SK-N-MC (cell line): ENCODE measurements at regions not wholly inside any gene's neighbourhood (a gene's known extent, or its start where the extent isn't known, plus 50 kb on each side); places are given as distances from the start of the nearest gene placed in this dataset.
A peak's percentile ranks its signal among the peaks of the same experiment; 100 is the strongest.

Experiments
- DNase-seq: peaks from one replicate; pipeline ENCODE4 v3.0.0-alpha.2; 2011; ENCODE audit warnings: low read depth, low spot score
- H3K27ac ChIP-seq: fragments of 200-600 bp; sonication (generic); 2 replicates; pipeline ENCODE4 v1.5.1; 2016; ENCODE audit warnings: mixed run types
- H3K36me3 ChIP-seq: fragments of 200-600 bp; sonication (generic); 2 replicates; pipeline ENCODE4 v1.6.1; 2017; ENCODE audit warnings: antibody characterized with exemption, low read length, mixed read lengths; ENCODE audit not compliant: insufficient read depth
- H3K4me3 ChIP-seq: fragments of 200-600 bp; sonication (generic); 2 replicates; pipeline ENCODE4 v1.5.1; 2016
- H3K9ac ChIP-seq: fragments of 200-600 bp; sonication (generic); 2 replicates; pipeline ENCODE4 v1.8.0; 2017; ENCODE audit warnings: mixed run types, mixed read lengths; ENCODE audit not compliant: insufficient read length
- H3K9me3 ChIP-seq: fragments of 200-600 bp; sonication (generic); 2 replicates; pipeline ENCODE4 v1.6.1; 2017; ENCODE audit warnings: low read depth, mild to moderate bottlenecking, antibody characterized with exemption, low read length, moderate library complexity, mixed read lengths
- EZH2 ChIP-seq: fragments of 200-600 bp; sonication (generic); IDR thresholded peaks from one replicate; pipeline ENCODE4 v1.6.1; 2017; ENCODE audit warnings: antibody characterized with exemption
- FOXP2 ChIP-seq: optimal IDR thresholded peaks from 2 replicates; pipeline ENCODE3; 2011; ENCODE audit warnings: mild to moderate bottlenecking, moderate library complexity; ENCODE audit not compliant: insufficient read depth; ENCODE audit errors: extremely low read length, control extremely low read depth
- POLR2AphosphoS5 ChIP-seq: IDR thresholded peaks from 2 replicates; pipeline ENCODE4 v1.6.1; 2012; ENCODE audit warnings: mild to moderate bottlenecking, low read depth, low read length, borderline replicate concordance

DNA sequence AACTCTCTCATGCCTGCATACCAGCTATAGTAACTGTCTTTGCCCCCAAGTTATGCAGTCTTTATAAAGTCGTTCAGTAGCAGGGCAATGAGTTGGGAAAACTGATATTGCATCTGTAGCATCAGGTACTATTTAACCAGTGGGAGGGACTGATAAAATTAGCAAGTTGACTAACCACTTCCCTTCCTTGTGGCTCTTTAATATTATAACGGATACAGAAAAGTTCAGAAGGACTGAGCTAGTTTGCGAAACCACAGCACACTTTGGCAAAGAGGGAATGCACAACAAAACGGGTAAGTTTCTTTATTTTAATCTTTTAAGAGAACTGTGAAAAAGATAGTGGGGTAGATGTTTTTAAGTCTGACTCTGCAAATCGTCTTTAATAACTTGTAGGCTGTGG is 205.3 kb upstream of the HDAC9 start:
- H3K4me3 ChIP-seq = peak overlapping the region; percentile 68

DNA sequence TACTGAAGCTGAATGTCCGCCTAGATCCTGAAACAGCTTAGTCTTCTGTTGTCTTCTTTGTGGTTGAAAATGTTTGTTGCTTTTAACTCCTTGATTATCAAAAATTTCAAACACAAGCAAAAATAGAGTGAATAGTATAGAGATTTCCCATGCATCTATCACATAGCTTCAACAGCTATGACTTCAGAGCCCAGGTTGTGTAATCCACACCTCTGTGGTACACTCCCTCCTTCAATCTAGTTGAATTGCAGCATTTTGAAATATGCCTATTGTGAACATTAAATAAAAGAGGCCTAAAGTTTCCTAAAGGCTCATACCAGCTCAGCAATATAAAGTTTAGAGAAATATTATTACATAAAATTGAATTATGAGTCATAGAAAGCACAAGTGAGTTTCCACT is 204.7 kb upstream of the HDAC9 start:
- TF ChIP-seq FOXP2 = no peak
- no peaks in the 10 kb centered on the region for H3K36me3 ChIP-seq
- H3K27ac ChIP-seq = no peak overlapping the region
- H3K9ac ChIP-seq = peak overlapping the region; percentile 14
- peak overlapping the region; percentile 68 for H3K4me3 ChIP-seq
- H3K9me3 ChIP-seq = no peaks in the 10 kb centered on the region
- no peak for DNase-seq

More for the DNA sequence above, 205.3 kb upstream of the HDAC9 start:
- Histone ChIP-seq H3K9ac (peak overlapping the region; percentile 14), H3K36me3 (no peaks in the 10 kb centered on the region), H3K27ac (peak overlapping the region; percentile 75), H3K9me3 (no peaks in the 10 kb centered on the region)
- DNase-seq = peak; percentile 39
- TF ChIP-seq FOXP2 (no peak), EZH2 (no peak), POLR2AphosphoS5 (no peak)

DNA sequence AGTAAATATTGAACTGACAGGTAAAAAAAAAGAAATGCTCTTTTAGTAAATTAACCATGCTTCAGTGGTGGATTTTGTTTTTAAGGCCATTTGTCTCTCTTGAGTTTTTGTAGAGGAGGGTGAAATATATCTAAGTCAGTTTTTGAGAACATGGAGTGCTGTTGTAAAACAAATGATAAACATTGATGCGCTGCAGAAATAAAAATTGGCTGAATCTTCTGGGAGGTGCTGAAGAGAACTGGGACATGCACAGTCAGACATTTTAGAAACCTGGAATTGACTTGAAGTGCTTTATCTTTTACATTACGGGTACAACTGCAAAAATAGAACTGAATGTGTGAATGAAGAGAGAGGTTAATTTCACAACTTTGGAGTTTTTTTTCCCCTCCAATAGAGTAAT is 203.0 kb upstream of the HDAC9 start:
- Histone ChIP-seq H3K4me3 (no peak overlapping the region), H3K9ac (no peak overlapping the region), H3K9me3 (no peaks in the 10 kb centered on the region), H3K27ac (no peak overlapping the region), H3K36me3 (no peaks in the 10 kb centered on the region)
- no peak for DNase-seq
- TF ChIP-seq FOXP2 = no peak
- TF ChIP-seq POLR2AphosphoS5 = no peak

DNA sequence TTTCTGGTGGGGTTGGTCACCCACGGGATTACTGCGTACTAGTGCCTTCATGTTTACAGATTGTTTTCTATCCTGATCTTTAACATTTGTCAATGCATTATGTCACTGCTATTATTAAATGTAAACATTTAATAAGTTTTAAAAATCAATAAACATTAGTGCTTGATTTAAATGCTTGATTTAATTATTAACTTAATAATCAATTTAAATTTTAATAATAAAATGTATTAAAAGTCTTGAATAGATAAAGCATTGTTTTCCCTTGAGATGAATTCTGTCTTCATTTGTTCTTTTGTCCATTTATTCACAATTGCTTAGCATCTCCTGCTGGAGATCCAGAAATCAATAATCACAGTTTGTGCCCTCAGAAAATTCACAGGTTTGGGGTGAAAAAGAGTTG is 201.8 kb upstream of the HDAC9 start:
- no peaks in the 10 kb centered on the region for H3K9me3 ChIP-seq
- no peak overlapping the region for H3K27ac ChIP-seq
- H3K4me3 ChIP-seq = no peak overlapping the region
- DNase-seq = no peak
- TF ChIP-seq FOXP2 (no peak), EZH2 (no peak), POLR2AphosphoS5 (no peak)
- H3K9ac ChIP-seq = no peak overlapping the region
- no peaks in the 10 kb centered on the region for H3K36me3 ChIP-seq

DNA sequence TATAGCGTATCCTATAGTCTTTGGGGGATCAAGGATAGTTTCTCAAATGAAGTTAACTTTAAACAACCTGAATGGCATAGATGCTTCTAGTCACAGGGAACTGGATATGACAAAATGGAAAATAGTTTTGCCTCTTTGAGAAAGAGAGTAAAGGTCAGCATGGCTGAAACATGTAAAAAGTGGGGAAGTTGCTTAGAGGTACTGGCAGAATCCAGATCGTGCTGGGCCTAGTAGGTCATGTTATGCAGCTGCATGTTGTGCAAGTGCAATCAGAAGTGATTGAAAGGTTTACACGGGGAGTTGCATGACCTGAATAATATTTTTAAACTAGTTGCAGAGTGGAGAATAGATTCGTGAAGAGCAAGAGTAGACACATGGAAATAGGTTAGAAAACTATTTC is 201.1 kb upstream of the HDAC9 start:
- no peak overlapping the region for H3K9ac ChIP-seq
- no peaks in the 10 kb centered on the region for H3K36me3 ChIP-seq
- no peak overlapping the region for H3K27ac ChIP-seq
- H3K9me3 ChIP-seq = no peaks in the 10 kb centered on the region
- no peak overlapping the region for H3K4me3 ChIP-seq
- TF ChIP-seq POLR2AphosphoS5 = no peak
- no peak for TF ChIP-seq EZH2
- TF ChIP-seq FOXP2 = no peak
- no peak for DNase-seq

DNA sequence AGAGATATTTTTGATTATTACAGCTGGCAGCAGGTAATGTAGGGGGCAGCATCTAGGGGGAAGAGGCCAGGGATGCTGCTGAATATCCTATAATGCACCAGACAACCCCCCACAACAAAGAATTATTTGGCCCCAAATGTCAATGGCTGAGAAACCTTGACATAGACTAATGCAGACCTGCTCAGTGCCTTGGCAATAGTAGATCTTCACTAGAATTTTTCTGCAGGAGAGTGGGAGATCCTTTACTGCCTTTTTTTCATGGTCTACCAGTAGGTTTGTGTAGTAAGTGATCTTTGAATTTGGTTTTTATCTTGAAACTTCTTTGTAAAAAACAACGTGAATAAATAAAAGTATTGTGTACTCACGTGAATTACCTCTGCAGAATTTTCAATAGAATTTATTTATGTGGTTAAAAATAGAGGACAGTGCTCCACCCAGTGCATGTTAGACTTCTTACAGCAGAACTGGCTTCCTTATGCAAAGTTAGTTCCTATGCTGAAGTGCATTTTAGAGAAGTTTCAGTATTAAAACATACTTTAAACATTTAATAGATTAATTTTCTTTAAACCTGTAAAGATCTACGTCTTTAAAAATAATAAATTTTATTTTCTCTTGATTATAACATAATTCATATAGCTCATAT is 199.6 kb upstream of the HDAC9 start:
- Histone ChIP-seq H3K4me3 (no peak overlapping the region), H3K9me3 (no peaks in the 10 kb centered on the region), H3K9ac (no peak overlapping the region), H3K27ac (no peak overlapping the region), H3K36me3 (no peaks in the 10 kb centered on the region)
- TF ChIP-seq EZH2 (no peak), POLR2AphosphoS5 (no peak), FOXP2 (no peak)
- no peak for DNase-seq

DNA sequence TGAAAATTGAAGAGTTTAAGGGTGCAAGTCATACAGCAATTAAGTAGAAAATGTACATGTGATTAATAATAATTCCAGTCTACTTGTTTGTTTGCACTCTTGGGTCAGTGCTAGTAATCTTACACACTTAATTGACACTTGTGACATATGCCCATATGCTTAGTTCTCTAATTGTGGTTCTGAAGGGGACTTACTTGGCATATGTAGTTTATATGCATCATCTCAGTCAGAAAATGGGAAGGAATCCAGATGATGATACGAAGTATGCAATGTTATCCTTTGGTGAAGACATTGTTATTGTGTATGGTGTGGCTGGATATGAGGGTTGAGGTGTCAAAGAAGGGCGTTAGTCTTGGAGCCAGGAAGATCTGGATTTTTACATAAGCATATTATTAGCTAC is 193.5 kb upstream of the HDAC9 start:
- Histone ChIP-seq H3K27ac (no peak overlapping the region), H3K9me3 (no peaks in the 10 kb centered on the region), H3K4me3 (no peak overlapping the region), H3K36me3 (no peaks in the 10 kb centered on the region), H3K9ac (no peak overlapping the region)
- TF ChIP-seq FOXP2 = no peak
- TF ChIP-seq POLR2AphosphoS5 = no peak
- no peak for TF ChIP-seq EZH2
- DNase-seq = no peak

DNA sequence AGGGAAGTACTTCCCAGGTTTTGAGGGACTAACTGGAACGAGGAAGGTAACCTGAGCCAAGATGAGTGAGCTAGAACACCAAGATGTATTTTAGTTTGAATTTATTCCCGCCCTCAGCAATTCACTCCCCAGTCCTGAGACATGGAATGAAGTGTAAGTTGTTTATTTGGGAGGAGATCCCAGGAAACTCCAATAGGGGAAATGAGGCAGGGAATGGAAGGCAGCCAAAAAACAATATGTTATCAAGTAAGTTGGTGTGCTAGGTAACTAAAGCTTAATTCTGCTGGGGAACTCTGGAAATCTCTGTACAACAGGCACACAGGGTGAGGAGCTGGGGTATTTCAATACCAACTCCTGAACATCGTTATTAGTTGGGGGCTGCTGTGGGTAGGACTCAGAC is 189.7 kb upstream of the HDAC9 start:
- DNase-seq = no peak
- no peak for TF ChIP-seq FOXP2
- TF ChIP-seq EZH2 = no peak
- no peak for TF ChIP-seq POLR2AphosphoS5
- no peak overlapping the region for H3K27ac ChIP-seq
- H3K4me3 ChIP-seq = no peak overlapping the region
- no peak overlapping the region for H3K9ac ChIP-seq
- no peaks in the 10 kb centered on the region for H3K36me3 ChIP-seq
- no peaks in the 10 kb centered on the region for H3K9me3 ChIP-seq

DNA sequence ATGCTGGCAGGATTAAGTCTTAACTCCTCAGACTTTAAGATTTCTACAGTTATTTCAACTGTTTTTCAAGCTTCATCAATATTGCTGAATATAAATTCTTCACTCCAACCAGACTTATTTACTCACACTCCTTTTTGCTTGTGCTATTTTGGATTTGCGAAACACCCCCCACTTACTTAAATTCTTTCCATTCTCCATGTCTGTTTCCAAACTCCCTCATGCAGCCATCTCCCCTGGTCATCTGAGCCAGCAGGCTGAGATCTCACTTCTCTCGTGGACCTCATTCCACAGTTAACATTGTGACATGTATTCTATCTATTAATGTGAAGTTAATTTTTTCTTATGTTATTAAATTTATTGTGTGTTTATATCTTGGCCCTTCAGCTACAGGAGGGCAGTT is 188.9 kb upstream of the HDAC9 start:
- no peak for DNase-seq
- no peaks in the 10 kb centered on the region for H3K36me3 ChIP-seq
- TF ChIP-seq EZH2 = no peak
- TF ChIP-seq POLR2AphosphoS5 = no peak
- TF ChIP-seq FOXP2 = no peak
- H3K9me3 ChIP-seq = no peaks in the 10 kb centered on the region
- no peak overlapping the region for H3K27ac ChIP-seq
- H3K9ac ChIP-seq = no peak overlapping the region
- H3K4me3 ChIP-seq = no peak overlapping the region
